HS-5 (cell line): ENCODE measurements at regions not wholly inside any gene's neighbourhood (a gene's known extent, or its start where the extent isn't known, plus 50 kb on each side); places are given as distances from the start of the nearest gene placed in this dataset.
A peak's percentile ranks its signal among the peaks of the same experiment; 100 is the strongest.
"Not testable (repeated sequence)": the region's sequence is repeated elsewhere in the genome, so short reads cannot be mapped to it uniquely, and the experiment has no call there.

Experiments used
- DNase-seq: peaks from one replicate; pipeline ENCODE4 v3.0.0-alpha.2; 2012; ENCODE audit warnings: low read depth

DNA sequence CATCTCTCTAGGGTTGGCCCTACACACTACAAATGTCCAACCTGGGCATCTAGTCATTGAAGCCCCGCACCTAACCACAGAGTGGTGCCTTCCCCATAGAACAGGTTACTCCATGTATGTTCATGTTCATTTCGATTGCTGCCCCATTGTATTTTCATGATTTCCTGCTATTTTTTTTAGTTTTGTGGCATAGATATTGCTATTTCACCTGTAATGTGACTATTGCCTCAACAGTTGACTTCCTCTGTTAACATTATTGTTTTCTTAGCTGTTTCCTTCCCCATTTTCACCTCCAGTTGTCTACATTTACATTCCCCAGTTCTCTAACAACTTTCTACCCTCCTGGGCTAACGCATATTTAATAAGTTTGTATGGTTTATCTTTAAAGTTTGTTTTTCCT lies 137.7 kb upstream of the RBMS3 start:
- DNase-seq, result no peak

DNA sequence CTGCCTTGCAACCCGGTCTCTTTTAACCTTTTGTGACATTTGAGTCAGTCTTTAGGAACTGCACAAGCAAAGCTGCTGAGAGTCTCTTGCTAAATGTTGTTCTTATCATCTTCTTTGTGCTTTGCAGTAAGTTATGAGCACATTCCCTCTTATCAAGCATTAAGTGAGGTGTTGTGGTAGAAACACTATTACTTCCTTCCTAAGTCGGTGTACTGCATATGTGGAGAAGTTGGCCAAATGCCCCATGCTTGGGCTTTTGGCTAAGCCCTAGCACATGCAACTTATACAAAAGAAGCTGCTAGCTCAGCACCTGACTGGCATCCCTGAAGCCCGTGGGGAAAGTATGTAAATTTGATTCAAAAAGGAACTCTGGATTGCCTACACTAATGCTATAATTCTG lies 136.5 kb upstream of the RBMS3 start:
- DNase-seq, result no peak

DNA sequence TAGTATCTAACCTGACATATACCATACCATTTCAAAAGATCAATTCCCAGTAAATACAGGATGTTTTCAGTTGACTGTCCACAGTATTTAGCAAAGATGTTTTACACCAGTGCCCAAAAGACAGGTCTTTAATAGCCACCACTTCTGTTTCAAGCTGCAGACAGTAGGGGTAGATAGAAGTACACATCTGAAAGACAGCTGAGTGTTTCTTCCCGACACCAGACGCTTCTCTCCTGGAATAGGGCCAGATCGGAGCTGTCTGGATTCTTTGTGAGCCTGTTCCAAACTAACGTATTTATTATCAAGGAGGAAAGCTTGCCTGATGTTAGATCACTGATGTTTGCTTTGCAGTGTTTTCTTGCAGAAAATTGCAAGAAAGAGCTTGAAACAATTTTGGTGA lies 136.1 kb upstream of the RBMS3 start:
- DNase-seq, result no peak

DNA sequence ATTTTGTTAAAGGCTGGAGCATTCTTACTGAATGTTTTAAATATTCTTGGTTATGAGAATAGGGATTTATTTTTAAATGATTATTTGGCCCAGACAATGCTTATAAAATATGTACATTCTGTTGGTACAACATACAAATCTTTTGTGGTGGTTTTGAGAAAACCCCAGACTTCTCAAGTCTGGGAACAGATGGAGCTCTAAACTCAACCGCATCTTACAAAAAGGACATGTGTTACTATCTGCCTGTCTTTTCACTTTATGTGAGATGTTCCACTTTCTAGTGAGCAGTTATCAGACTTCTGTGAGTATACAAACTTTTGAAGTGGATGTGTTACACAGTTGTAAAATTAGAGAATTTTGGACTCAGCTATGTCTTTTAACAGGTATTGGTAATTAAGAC lies 135.5 kb upstream of the RBMS3 start:
- DNase-seq, result no peak

DNA sequence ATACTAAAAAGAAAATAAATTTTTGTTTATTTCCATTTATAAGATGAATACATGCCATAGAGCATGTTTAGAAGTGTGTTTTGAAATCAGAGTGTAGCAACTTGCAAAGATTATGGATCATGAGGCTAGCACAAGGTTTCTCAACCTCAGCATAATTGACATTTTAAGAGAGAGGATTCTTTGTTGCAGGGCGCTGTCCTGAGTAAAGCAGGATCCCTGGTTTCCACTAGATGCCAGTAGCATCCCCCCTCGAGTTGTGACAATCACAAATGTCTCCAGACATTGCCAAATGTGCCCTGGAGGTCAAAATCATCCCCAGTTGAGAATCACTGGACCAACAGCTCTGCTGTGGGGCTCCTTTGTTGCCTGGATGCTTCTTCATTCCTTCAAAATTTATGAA lies 128.5 kb upstream of the RBMS3 start:
- no peak for DNase-seq

DNA sequence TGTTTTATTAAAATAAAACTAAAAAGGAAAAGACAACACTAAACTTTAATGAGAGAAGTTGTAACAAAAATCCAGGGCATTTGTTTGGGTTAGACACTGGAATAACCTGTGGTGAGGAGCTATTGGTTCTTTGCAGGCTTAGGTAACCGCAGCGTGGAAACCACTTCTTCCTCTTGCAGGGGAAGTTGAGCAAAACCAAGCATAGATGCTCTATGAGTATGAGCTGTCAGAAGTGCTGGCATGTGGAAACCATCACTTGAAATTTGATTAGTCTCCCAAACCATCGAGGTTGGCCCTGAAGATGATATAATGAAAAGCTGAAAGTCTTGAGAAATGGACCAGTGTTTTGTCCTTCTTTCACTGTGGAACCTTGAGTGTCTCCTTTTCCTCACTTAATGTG lies 127.1 kb upstream of the RBMS3 start:
- DNase-seq, result no peak

DNA sequence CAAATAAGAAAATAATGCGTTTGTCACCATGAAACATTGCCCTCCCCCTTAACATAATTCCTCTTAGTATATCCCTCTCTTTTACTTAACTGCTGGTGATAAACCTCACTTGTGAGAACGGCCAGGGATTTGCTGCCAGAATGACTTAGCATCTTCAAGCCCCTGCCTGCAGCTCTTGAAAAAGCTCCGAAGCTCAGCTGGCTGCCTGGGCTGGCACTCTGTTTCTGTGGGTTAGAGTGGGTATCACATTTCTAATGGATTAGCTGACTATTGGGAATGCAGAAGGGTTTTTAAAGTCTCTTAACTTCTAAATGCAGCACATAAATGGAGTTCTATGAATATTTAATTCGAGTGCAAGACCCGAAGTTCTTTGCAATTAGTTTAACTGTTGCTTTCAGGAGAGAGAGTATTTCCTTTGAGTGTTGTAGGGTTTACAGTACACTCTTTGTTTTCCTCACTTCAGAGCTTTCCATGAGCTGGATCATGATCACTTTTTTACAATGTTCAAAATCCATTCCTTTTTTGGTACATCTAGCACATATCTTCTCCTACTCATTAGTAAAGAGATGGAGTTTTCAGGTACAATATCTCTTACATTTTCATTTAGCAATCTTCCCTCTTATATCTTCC lies 124.7 kb upstream of the RBMS3 start:
- no peak for DNase-seq

DNA sequence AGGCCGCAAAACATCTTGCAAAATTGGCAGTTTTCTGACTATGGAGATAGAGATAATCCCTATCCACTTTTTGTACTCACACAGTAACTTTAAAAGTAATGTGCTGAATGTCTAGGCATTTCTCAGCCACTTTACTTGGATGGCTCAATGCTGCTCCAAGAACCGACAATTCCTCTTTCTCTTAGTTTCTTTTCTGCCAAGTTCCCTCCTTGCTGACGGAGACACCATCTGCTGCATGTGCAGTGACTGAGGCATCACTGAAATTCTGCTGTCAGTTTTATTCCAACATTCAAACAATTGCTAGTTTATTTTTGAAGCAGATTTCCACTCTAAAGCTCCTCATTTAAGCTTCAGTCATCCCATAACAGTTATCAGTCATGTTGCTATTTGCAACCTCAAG lies 116.0 kb upstream of the RBMS3 start:
- no peak for DNase-seq

DNA sequence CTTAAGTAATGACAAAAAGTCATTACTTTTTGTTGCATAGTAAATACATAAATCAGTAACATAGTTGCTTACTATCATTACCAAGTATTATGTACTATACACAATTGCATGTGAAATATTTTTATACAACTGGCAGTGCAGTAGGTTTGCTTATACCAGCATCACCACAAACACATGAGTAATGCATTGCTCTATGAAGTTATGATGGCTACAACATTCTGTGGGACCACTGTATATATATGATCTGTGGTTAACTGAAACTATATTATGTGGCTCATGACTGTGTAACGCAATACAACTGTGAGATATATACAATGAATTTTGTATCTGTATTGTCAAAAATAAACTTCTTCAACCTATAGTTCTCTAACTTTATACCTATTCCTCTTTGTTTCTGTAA lies 113.7 kb upstream of the RBMS3 start:
- no peak for DNase-seq

DNA sequence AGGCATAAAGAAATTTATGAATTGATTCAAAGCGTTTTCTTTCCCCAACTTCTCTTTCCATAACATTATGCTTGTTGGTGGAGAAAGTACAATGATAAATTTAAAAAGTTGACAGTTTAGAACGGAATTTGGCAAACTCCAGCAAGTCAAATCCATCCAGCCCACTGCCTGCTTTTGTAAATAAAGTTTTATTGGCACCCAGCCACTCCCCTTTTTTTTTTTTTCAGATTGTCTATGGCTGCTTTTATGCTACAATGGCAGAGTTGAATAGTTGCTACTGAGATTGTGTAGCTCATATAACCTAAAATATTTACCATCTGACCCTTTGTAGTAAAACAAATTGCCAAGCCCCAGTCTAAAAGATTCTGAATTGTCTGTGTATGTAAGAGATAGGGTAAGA lies 112.8 kb upstream of the RBMS3 start:
- DNase-seq, result no peak

DNA sequence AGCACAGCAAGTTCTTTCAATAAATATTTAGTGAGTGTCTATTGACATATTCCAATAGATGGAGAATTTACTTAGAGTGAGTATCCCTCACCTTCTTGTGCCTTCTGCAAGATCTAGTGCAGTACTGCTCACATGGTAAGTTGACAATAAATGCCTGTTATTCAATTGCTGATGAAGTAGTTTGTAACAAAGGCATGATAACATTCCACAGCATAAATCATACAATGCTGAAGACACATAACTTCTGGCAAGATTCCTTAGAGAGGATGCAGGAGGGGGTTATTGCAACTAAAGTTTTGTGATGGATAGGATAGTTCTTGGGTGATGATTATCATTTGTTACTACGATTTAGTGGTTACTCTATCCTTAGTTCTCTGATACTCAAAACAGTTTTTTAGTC lies 112.2 kb upstream of the RBMS3 start:
- no peak for DNase-seq

DNA sequence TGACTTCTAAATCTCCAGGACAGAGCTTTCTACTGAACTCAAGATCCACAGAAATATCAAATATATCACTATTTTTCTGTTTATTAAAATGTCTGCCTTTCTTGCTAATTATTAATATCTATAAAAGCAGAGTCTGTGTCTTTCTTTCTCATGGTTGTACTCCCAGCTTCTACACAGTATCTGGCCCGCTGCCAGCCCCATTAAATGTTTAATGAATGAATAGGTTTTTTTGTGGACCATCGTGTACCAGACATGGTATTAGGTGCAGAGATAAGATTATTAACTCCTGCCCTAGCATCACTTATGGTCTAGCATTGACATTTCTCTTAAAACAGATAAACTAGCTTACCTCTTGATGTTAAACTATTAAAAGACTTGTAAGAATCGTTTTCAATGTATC lies 111.4 kb upstream of the RBMS3 start:
- DNase-seq, result no peak

DNA sequence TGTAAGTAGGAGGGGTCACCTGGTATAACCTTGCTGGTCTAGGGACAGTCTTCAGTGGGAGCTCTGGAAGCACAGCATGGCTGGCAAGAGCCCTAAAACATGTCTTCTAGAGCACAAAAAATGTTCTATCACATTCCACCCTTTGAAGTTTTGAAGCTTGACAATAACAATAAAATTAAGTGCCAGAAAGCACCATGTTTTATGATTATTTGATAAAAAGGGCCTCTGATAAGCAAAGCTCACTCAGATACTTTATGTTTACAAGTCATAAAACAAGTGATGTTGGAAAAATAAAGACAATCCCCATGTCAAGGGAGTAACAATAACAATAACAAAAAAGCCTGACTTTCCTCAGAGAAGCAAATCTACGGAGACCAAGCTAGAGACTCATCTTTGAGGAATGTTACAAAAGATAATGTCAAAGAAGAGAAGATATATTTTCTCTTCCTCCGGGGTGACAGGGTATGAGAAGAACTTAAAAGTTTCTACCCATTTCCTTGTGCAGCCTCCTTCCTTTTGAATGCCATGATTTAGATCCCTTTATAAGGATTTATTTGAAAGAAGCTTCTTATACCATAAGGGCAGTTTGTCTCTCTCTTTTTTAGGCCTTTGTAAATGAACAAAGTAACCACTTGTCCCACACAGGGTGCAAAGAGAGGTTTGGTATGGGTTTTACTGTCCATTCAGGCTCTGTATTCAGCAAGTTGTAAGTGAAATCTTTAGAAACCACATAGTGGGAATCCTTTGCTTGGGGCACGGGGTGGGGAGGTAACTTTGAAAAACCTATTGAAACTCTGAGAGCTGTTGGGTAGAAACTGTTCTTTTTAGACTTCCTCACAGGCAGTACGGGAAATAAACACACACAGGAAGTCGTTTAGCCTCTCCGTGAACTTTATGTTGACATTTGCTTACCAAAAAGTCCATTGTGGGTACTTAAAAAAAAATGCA lies 109.6 kb upstream of the RBMS3 start:
- no peak for DNase-seq

DNA sequence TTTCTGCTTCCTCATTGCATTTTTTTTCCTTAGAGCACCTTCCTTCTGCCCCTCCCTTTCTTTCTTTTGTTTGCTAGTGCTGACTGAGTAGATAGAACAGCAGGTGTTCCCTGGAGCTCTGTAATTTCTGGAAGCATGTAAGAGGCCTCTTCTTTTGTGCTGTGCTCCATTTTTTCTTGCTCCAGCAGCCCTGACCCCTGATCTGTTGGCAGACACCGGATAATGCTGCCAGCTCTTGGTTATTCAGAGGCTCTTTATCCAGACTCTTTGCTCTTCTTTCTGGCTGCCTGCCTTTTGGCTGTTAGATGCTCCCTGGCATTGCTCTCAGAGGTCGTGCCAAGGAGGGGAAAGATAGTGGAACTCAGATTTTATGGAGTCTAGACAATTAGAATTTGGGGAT lies 104.4 kb upstream of the RBMS3 start:
- DNase-seq, result no peak

DNA sequence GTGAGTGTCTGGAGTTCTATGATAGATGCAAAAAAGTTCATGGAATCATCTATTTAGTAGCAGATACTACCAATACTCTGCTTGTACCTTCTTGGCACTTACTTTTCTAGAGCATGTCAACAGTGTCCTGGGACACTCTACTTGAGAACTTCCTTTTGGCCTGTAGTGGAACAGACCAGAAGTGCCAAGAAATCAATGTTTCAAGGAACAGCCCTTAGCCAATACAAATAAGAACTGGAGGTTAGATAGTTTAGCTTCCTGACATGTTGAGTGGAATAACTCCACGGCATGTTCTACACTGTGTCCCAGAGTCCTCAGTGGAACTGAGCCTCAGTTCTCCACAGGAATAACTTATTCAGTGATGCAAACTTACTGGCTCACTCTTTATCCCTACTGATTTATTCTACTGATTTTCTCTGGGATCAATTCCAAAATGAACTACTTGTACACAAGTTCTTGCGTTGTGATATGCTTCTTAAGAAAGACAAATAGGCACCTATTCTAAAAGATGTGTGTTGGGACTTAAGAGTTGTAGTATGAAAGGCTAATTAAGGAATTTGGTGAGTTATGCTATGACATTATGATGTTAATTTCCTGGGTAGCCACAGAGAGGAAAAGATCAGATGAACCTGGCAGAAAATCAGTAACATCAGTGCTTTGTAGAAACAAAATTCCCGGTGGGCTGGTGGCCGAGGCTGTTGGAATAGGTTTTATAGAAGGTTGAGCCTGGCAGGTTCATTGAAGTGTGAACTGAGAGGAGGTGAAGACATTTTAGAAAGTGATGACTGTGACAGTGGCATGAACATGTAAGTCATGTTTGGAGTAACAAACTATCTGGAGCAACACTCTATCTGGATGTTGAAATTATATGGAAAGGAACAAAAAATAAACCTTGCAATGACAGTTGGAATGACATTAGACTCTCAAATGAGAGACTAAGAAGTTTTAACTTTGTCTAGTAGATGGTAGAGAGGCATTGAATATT lies 101.8 kb upstream of the RBMS3 start:
- no peak for DNase-seq

DNA sequence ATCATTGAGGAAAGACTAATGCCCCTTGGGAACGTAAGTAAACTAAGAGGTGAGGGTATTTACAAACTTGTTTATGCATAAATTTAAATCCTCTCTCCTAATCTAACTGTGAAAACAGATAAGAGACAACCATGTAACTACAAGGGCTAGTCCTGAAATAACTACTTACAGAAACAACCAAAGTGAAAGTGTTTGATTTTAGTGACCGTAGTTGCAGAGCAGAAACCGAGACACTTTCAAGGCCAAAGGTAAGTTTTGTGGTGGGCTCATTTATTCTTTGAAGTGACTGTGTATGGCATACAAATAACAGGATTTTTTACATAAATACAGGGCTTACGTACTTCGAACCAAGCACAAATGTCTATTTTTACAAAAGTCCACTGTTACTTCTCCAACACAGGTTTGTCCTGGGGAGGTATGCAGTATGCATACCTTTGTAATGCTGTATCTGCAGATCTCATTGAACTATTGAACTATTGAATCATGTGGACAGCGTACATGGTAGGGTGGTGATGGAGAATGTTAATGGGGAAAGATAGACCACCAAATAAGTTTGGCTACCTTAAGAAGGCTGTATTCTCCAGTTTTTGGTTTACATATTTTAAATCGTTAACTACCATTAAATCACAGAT lies 99.6 kb upstream of the RBMS3 start:
- DNase-seq, result no peak

DNA sequence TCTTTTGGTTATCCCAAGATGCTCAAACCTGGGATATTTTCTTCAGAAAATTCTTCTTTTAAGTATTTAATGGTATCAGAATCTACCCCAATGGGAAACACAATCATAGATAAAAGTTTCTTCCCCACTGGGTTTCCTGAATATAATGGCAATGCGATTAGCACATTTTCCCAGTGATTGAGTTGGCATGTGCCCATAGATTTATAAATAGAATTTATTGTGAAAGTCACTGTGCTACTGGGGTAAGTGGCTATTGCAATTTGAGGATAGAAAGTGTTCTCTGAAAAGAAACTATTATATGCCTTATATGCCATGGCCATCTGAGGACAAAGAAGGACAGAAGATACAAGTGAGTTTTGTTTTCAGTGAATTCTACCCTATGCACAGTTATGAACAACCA lies 99.0 kb upstream of the RBMS3 start:
- no peak for DNase-seq

DNA sequence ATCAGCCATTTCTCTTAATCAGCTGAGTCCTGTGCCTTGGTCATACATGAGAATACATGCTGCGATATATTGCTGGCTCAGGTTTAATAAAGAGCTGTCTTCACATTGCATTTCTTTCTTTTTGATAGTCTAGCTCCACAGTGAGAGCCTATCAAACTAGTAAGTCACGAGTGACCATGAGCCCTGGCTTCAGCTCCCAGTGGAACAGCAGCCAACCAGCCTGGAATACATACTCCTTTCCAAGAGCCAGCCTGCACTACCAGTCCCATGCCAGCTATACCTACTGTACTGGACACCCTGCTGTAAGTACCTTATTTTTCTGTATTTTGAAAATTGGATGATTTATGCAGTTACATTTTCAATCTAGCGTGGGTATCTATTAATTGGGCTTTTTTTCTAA lies 98.0 kb upstream of the RBMS3 start:
- DNase-seq, result not testable (repeated sequence)

DNA sequence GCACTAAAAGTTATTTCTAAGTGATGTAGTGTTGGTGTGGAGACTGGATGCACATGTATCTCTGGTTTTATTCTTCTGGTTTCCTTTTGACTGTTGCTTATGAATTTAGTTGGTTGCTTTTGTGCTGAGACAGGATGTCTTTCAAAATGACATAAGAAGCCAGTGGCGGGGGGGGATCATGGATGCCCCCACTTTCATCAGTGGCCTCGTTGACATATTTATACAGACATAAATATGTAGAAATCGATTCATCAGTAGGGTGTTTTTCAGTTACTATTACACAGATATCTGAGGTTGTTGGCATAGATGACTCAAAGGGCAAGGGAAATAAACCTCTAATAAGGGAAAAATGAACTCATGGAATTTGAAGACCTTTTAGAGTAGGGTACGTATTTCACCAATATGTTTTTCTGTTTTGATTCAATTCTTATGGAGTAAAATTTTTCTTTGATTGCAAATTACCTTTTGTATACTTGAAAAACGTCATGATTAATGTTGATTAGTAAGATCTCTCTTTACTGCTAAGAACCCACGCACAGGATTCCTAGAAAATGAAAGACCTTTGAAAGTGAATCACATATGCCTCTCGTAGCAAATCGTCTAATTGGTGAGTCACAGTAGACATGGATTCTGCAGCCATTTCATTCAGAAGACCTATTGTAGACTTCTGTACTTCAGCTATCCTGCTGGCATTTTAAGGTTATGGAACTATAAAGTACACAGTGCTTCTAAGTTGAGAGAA lies 97.4 kb upstream of the RBMS3 start:
- peak; percentile 63 for DNase-seq

DNA sequence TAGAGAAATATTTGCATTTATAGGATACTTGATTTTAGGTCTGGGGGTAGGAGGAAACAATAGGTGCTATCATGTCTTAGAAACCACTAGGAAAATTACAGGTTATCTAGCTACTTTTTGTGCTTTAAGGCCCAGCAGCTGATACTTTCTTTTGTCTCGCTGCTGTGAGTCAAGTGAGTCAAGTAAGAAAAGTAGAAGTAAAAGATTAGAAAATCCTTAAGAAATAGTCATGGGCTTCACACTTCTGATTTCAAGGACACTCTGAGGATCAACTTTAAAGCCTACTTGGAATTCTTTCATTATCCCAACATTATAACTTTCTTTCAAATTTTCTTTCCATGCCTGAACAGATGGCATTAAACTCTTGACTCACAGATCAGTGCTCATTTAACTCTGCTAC lies 95.2 kb upstream of the RBMS3 start:
- peak; percentile 32 for DNase-seq

DNA sequence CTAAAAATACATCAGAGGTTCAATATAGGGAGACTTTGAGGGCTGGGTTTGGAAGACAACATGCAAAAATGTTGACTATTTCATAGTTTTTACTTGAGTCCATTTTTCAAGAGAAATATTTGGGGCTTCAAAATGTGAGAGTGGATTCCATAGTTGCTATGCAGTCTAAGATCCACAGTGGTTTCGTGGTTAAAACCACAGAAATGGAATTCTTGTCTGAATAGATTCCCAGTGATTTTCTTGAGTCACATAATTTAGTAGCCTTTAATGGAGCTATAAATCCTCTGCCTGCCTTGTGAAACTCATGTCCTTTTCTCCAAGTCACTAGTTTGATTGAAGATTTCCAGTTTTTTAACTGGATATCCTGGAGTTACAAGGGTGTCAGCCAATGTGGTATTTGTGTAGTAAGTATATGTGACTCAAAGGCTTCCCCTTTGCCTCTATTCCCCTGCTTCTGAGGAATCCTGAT lies 94.7 kb upstream of the RBMS3 start:
- DNase-seq, result peak; percentile 95
